Effector CD8-positive, alpha-beta T cell (primary cell): ENCODE measurements at regions not wholly inside any gene's neighbourhood (a gene's known extent, or its start where the extent isn't known, plus 50 kb on each side); places are given as distances from the start of the nearest gene placed in this dataset.

Experiments
- DNase-seq: peaks from one replicate; lab custom pipeline; 2025; lab: John Stamatoyannopoulos, UW

DNA sequence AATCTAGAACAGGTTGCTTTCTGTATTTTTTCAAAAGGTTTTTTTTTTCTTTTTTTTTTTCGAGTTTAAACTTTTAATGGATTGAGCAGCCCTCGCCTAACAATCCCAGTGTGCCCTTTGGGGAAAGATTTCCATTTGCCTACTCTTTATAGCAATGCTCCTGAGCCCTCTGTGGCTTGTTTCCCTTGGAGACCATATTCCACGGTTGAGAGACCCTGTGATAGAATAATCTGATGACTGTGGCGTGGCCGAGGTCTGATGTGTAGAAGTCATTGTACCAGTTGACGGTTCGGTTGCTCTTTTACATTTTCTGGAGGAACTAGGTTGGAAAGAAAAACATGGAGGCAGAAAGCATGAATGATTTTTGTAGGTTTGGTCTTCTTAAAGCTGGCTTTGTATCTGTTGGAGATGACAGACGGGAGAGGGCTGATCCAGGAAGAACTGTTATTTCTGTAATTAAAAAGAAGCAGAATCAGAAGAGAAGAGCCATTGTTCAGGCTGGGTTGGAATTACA lies 305.7 kb upstream of the NRIP1 start:
- DNase-seq: no peak

DNA sequence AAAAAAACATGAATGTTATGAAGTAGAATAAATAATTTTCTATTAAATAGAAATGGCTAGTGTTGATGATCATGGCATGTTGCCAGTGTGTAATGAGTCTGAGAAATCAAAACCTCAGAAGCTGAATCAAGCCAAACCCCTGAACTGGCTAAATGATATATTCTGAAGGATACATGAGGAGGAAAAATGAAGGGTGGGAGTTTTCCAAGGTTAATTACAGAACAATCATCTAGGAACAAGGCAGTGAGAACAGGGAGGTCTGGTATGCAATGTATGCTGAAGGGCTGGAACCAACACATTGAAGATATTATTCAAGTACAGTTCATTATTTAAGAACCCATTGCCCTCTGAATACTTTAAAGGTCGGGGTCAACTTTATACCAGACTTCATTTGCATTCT lies 309.1 kb upstream of the NRIP1 start:
- DNase-seq: no peak

DNA sequence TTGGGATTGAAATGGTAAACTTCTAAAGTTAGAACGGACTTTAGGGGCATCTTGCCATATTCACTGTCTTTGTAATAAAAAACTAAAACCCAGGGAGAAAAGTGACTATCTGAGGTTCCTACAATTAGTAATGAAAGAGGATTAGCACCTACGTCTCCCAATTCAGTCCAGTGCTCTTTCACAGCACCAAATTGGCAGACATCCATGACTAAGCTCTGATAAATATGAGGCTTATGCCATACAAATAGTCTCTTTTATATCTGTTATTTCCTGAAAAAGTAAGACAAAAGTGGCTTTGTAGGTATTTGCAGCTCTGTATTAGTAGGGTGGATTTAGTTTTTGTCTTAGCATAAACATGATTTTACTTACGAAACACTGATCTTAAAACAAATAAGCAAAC lies 315.0 kb upstream of the NRIP1 start:
- DNase-seq: no peak

DNA sequence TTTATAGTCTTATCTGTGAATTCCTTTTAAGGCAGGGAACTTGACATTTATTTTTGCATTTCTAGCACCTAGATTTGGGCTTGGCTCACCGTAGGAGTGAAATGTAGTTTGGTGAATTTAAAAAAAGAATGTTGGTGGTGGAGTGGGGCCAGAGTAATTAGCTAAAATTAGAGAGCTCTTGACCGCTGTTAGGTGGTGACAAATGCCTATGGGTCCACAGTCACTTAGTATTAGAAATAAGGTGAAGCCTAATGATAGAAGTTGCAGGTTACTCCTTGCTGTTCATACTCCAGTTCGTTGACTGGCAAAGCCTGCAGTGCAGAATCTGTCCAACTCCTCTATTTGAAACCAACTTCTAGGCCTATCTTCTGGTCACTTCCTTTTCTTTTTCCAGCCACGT lies 318.8 kb upstream of the NRIP1 start:
- no peak for DNase-seq

DNA sequence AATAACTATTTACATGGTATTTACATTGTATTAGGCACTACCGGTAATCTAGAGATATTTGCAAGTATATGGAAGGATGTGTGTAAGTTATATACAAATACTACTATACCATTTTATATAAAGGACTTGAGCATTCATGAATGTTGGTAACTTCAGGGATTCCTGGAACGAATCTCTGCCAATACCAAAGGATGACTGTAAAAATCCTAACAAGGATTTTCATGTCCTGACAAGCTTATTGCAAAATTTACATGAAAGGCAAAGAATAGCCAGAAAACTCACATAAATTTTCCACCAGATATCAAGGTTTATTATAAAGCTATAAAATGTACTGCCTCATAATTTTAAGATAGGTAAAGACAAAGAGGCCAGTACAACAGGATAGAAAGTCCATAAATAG lies 325.2 kb upstream of the NRIP1 start:
- DNase-seq: no peak

DNA sequence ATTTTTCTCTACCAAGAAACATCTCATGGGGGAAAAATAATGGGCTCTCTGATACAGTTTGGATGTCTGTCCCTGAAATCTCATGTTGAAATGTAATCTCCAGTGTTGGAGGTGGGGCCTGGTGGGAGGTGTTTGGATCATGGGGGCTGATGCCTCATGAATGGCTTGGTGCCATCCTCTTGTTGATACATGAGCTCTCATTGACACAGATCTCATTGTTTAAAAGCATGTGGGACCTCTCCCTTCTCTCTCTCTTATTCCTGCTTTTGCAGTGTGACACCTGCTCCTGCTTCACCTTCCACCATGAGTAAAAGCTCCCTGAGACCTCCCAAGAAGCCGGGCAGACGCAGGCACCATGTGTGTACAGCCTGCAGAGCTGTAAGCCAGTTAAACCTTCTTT lies 332.5 kb upstream of the NRIP1 start:
- no peak for DNase-seq

DNA sequence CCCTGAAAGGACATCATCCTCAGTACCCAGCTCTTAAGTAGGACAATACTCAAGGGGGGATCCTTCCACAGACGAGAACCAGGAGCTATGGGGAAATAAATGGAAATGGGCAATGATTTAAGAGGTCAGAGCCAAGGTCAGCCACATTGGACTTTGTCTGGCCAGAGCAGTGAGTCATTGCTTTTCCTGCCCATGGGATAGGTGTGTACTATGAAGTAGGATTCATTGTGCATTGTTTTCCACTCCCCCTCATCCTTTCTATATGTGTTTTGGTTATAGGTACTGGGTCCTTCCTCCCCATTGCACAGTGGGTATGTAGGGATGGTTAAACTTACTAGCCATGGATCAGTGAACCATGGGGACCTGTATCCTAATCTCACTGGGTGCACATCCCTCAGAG lies 328.9 kb upstream of the USP25 start:
- no peak for DNase-seq

DNA sequence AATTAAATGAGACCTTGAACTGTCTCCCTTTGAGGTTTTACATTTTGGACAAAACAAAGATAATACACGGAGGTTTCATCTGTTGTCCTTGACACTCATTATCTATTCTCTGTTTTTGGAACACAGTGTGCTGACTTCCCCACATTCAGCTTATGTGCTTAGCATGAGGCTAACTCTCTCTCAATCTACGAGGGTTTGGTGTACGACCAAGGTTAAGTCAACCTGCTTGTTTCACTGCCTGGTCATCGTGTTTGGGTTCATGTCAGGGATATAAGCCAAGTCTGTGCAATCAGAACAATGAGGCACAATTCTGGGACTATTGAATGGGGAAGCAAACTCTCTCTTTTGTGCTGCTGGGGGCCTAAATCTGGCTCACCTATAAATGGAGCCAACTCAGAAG lies 328.5 kb upstream of the USP25 start:
- no peak for DNase-seq

DNA sequence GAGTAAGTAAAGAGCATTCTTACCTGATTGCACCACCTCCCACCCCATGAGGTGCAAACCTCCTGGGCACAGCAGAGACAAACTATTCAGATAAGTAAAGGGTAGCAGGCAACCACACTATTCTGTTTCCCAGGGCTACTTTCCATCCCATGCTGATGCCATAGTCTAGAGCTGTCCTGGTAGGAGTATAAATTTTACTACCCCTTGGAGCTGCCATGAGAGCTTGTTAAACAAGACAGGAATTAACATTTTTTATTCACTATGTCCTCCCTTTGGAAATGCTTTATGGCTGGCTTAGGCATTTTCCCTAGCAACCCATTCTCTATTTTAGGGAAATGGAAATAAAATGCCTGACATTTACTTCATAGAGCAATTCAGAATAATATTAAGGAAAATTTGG lies 324.6 kb upstream of the USP25 start:
- no peak for DNase-seq

DNA sequence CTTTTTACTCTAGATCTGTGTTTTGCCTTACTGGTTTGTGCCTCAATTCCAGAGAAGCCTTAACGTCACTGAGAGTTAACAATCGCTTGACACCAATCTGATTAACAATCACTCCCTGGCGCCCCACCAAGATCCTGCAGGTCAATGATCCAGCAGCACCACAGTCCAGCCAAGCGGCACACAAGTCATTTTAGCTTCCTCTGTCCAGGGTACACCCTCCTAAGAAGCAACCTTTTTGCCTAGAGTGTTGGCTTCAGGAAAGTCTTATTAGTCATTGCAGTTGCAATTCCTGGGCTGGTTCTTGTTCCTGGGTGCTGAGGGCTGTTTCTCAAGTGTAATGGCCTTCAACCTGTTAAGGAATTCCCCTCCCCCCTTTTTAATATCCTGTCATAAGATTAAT lies 323.0 kb upstream of the USP25 start:
- DNase-seq: no peak

DNA sequence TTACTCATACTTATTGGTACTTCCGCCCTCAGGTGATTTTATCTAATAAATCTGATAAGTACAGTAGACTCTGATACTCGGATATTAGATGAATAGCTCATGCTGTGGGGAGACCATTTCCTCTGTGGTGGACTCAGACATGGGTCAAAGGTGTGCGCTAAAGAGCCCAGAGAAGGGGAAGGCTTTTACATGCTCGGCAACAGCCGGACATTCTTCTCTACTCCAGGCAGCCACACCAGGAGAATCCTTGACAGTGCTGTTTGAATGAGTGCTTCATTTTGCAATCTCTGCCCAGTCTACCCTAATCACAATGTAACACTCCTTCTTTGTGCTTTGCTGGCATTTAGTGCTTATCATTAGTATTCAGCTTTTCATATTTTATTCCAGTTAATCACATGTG lies 322.2 kb upstream of the USP25 start:
- DNase-seq: no peak

DNA sequence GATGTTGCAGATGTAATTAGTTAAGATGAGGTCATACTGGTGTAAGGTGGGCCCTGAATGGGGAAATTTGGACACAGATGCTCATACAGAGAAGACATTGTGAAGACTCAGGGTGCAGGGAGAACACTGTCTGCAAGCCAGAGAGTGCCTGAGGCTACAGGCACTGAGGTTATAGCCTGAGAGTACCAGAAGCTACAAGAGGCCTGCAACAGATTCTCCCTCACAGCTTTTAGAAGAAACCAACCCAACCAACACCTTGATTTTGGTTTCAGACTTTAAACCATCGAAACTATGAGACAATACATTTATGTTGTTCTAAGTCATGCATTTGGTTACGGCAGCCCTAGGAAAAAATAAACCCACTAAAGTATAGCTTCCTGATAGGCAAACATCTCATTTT lies 321.7 kb upstream of the USP25 start:
- no peak for DNase-seq

DNA sequence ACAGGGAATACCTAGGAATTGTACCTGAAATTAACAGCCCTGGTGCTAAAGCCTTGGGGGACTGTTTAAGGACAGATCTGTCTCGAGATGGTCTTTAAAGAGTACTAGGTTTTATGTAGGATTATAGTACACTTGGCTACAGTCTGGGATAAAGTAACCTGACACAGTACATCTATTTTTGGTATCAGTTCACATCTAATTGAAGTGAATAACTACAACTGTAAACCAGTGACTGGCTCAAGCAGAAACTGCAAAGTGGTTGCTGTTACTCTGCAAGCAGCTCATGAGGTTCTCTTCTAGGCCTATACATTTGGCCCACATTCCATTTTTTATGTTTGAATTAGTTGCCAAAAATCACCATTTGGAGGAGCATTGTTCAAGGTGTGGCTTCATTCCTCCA lies 320.8 kb upstream of the USP25 start:
- DNase-seq: no peak

DNA sequence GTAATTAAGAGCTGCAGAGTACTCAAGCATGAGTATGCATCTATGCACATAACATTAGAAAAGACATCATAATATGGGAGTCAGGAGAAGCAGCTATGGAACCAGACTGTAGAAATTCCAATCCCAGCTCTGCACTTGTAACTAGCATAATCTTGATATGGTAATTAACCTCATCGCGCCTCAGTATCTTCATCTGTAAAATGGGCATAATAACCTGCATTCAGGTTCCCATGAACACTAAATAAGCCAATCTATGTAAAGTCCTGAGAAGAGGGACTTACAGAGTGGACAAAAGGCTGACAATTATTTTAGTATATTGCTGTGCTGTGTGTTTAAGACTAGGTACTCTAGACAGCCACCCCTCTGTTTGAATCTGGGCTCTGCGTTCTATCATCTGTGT lies 318.9 kb upstream of the USP25 start:
- DNase-seq: no peak

DNA sequence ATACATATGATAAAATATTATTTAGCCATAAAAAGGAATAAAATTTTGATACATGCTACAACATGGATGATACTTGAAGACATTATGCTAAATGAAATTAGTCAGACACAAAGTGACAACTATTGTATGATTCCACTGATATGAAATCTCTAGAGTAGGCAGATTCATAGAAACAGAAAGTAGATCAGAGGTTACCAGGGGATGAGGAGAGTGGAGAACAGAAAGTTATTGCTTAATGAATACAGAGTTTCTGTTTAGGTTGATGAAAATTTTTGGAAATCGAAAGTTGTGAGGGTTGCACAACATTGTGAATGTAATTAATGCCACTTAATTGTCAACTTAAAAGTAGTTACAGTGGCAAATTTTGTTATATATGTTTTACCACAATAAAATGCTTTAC lies 315.7 kb upstream of the USP25 start:
- DNase-seq: no peak

DNA sequence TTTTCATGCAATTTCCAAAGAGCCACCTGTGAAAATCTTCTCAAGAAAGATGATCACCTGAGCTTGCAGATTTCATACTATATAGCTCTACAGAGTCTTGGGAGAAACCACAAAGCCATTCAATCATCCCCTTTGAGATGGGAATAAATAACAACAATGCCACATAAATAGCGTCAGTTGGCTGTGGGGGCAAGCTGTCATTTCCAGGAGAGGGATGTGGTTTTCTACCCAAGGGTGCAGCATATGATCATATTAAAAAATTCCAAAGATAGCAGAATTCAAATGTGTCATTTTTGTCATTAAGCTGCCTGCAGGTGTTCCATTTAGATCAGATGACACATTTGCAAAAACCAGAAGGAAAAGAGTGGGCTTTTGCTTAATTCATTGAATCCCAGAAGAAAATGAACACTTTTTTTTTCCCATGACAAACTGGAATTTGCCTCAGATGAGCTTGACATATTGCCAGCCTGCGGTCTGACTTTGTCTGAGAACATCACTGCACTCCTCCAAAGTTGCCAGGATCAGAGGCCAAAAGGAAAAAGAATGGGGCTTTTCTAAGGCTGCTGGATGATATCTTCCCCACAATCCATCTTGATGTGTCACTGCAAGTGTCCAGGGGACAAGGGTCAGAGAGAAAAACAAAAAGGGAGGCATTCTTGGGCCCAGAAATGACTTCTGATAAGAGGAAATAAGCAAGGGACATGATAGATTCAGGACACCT lies 314.1 kb upstream of the USP25 start:
- no peak for DNase-seq

DNA sequence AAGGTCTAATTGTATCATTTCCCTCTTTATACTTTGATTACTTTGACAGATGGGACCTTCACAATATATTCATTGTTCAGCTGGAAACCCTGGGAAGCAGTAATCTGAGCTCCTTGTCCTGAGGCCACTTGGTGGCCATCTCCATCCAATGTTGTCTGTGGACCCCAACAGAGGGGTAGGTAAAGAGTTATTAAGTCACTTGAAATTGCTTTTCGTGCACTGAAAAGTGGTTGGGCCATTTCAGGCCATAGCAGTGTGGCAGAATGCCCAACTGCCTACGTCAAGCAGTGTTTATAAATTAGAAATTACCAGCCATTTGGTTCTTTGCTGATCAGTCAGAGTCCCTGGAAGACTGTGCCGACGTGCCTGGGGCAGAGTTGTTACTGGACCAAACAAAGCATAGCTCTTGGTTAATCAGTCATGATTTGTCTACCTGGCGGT lies 308.3 kb upstream of the USP25 start:
- no peak for DNase-seq

DNA sequence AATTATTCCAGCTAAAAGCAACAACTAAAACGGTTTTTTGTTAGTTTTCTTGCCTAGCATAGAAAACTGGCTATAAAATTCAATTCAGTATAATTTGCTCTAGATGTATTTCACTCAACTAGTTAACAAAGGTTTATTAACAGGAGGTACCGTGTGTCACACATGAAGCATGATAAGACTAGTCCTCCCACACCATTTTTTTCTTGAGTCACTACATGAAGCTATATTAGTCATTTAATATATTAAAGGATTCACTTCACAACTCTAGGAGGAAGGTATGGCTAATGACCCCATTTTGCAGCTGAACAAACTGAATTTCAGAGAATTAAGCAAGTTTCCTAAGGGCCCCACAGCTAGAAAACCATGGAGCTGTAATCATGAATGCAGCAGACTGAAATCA lies 307.8 kb upstream of the USP25 start:
- DNase-seq: no peak

DNA sequence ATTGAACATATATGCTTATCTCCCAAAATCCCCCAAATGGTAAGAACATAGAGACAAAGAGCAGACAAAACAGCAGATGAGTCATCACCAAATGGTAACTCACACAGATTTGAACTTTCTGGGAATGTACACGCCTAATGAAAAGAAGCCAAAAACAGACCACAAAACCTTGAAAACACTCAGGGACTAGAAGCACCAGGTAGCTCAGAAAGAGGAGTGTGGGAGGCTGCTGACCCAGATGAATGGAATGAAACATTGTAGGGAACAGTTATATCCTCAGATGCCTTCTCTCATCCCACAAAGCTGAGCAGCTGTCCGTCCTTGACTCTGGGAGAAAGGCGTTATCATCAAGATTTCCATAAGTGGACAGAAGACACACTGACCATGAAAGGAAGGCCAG lies 307.0 kb upstream of the USP25 start:
- no peak for DNase-seq

DNA sequence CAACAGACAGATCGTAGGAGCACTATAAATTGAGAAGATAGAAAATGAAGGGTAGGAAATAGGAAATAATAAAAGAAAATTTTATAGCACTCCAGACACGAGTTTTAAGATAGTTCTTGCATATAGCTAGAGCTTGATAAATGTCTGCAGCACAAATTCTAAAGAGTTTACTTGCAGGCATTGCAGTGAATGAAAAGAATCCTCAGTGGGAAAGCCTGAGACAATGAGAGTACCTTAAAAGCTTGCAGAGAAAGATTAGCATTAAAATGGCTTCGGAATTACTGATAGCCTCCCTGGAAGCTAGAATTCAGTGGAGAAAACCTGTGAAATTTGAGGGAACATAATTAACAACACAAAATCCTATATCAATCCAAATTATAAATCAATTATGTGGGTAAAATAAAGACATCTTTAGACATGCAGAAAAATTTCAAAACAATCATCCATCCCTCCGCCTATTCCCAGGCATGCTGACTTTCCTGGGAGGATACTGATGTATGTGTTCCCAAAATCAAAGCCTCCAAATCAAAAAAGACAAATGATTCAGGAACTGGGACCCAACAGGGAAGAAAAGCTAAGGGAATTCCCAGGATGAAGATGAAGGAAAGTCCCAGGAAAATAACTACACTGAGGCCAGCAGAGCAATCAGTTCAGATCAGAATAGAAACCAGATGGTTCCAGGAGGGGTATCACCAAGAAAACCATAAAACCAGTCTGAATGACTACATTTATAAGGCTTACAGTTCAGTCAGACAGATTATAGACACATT lies 305.9 kb upstream of the USP25 start:
- DNase-seq: no peak

DNA sequence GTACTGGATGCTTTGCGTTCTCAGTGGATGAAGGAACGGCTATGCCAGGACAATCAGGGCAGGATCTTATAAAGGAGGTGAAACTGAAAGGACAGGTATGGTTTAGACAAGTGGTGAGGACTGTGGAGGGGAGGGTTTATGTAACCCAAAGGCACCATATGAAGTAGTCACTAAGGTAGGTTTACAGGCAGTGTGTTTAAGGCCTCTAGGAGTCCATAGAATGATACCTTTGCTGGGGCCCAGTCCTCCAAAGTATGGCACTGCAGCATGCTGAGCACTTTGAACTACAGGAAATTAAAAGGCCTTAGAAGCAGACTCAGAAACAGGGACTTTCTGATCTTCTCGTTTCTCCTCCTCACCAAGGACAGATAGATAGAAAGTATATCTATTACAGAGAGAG lies 304.7 kb upstream of the USP25 start:
- DNase-seq: no peak

DNA sequence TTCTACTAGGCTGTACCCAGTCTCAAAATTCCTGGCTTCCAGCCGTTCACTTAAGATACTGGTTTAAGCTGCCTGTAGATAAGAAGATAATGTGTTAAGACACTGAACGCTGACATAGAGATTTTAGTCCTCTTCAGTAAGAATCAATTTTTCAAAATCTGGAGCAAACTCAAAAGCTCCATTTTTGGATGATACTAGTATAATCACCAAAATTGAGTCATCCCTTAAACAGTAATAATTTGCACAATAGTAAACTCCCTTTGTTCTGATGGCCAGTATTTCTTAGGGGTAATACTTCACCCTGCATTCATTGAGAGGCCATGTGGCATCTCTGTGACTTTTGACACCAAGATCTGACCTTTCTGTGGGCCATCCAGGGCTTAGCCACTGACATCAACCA lies 299.8 kb upstream of the USP25 start:
- no peak for DNase-seq

DNA sequence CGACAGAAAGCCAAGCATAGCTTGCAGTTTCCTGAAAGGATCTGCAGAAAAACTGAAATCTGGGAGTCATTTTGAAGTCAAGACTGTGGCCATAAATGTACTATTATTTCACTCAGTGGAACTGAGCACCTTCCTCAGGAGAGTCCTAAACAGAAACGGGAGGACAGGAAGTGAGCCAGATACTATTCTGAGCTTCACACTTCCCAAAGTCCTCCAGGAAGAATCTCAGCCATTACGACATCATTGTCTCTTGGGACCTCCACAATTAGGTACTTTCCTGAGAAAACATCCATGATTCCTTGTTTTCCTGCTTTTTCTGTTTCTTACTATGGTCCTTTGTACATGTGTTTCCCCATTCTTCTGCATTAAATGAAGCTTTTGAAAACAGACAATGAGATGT lies 299.2 kb upstream of the USP25 start:
- no peak for DNase-seq

DNA sequence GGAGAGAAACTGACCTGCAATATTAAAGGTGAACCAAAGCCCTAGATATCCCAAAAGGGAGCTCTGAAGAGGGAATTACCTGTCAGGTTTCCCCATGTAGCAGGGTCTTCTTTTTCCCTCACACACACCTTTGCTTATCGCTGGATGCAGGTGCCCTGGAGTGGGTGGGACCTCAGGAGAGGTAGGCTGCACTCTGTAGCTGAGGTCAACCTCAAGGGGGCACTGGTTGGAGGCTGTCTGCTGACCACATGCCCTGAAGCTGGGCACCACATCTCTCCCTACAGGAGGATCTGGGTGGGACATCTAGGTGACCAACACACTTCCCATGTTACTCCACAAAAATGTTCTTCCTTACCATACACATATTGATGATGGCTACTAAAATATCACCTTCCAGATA lies 298.7 kb upstream of the USP25 start:
- no peak for DNase-seq
